Osteoblast (primary cell): ENCODE measurements at regions not wholly inside any gene's neighbourhood (a gene's known extent, or its start where the extent isn't known, plus 50 kb on each side); places are given as distances from the start of the nearest gene placed in this dataset.

ENCODE experiments used
- DNase-seq: peaks from one replicate; pipeline ENCODE4 v3.0.0; 2011; ENCODE audit warnings: low spot score, mixed read lengths; ENCODE audit not compliant: insufficient read length; ENCODE audit errors: missing footprints
- H2AFZ ChIP-seq: 2 replicates; pipeline ENCODE4 v1.6.0; 2011; ENCODE audit warnings: mild to moderate bottlenecking, low read length
- H3K27ac ChIP-seq: 2 replicates; pipeline ENCODE4 v1.5.1; 2011; ENCODE audit warnings: mild to moderate bottlenecking, low read depth, low read length, moderate library complexity
- H3K27me3 ChIP-seq: 2 replicates; pipeline ENCODE4 v1.6.0; 2012; ENCODE audit warnings: mild to moderate bottlenecking, control low read depth, inconsistent platforms, low read length, moderate library complexity; ENCODE audit not compliant: insufficient read depth
- H3K36me3 ChIP-seq: 2 replicates; pipeline ENCODE4 v1.5.1; 2011; ENCODE audit warnings: mild to moderate bottlenecking, low read length, control low read depth, moderate library complexity; ENCODE audit not compliant: insufficient read depth
- H3K4me1 ChIP-seq: 2 replicates; pipeline ENCODE4 v1.5.1; 2011; ENCODE audit warnings: mild to moderate bottlenecking, low read length, control low read depth, moderate library complexity; ENCODE audit not compliant: insufficient read depth
- H3K4me2 ChIP-seq: 2 replicates; pipeline ENCODE4 v1.6.0; 2011; ENCODE audit warnings: mild to moderate bottlenecking, low read length; ENCODE audit not compliant: insufficient read depth
- H3K4me3 ChIP-seq: fragments of 200-600 bp; sonication (generic); 3 replicates; pipeline ENCODE4 v1.5.1; 2012; ENCODE audit warnings: mild to moderate bottlenecking, low read length, inconsistent platforms; ENCODE audit not compliant: insufficient read depth
- H3K79me2 ChIP-seq: 2 replicates; pipeline ENCODE4 v1.6.0; 2012; ENCODE audit warnings: mild to moderate bottlenecking, low read length, control low read depth, inconsistent platforms; ENCODE audit not compliant: insufficient read depth
- H3K9me3 ChIP-seq: 2 replicates; pipeline ENCODE4 v1.5.1; 2011; ENCODE audit warnings: low read depth, low read length, control low read depth
- H4K20me1 ChIP-seq: 2 replicates; pipeline ENCODE4 v1.6.0; 2012; ENCODE audit warnings: mild to moderate bottlenecking, low read length, control low read depth; ENCODE audit not compliant: insufficient read depth
- TF ChIP-seq, protein P1 (sequence below): IDR thresholded peaks from 2 replicates; pipeline ENCODE4 v1.5.1; 2011; ENCODE audit warnings: mild to moderate bottlenecking, low read depth, low read length, moderate library complexity; ENCODE audit errors: extremely low read depth

DNA sequence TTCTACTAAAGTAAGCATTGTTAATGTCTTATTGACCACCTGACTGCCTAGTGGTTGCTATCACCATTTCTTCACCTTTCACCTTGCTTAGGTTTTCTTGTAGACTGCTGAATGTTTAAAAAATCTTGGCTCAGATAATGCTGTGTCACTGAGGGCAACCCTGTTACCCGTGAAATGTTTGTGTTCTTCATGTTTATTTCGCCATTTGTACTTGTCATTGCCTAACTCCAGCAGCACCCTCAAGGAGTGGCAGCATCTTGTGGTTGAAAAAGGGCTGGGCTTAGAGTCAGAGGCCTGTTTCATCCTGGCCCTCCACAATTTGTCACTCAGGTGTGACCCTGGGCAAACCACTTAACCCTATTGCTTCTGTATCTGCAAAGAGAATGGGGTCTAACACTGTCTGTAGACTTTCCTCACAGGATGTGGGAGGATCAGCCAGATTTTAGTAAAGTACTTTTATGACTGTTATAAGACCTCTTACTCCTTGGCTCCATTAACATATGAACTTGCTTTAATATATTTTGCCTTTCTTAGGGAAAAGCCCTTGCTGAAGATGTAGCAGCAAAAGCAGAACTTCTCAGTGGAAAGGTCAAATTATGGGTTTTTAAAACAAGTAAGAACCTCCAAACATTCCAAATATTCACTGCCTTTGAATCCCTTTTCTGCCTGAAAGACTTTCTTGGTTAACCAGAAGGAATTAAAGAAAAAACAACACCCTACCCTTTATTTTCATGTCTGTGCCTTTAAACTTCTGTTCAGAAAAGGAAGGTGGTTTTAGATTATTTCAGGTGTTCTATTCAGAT is 154.5 kb upstream of the C11orf87 start:
- H3K27ac ChIP-seq: no peak overlapping the region
- no peaks in the 10 kb centered on the region for H4K20me1 ChIP-seq
- no peaks in the 10 kb centered on the region for H3K4me1 ChIP-seq
- H3K79me2 ChIP-seq: no peaks in the 10 kb centered on the region
- no peak overlapping the region for H3K4me3 ChIP-seq
- no peaks in the 10 kb centered on the region for H3K9me3 ChIP-seq
- no peaks in the 10 kb centered on the region for H3K27me3 ChIP-seq
- H3K36me3 ChIP-seq: no peaks in the 10 kb centered on the region
- H2AFZ ChIP-seq: no peak overlapping the region
- no peak for DNase-seq
- H3K4me2 ChIP-seq: no peak overlapping the region
- TF ChIP-seq, protein P1, sequence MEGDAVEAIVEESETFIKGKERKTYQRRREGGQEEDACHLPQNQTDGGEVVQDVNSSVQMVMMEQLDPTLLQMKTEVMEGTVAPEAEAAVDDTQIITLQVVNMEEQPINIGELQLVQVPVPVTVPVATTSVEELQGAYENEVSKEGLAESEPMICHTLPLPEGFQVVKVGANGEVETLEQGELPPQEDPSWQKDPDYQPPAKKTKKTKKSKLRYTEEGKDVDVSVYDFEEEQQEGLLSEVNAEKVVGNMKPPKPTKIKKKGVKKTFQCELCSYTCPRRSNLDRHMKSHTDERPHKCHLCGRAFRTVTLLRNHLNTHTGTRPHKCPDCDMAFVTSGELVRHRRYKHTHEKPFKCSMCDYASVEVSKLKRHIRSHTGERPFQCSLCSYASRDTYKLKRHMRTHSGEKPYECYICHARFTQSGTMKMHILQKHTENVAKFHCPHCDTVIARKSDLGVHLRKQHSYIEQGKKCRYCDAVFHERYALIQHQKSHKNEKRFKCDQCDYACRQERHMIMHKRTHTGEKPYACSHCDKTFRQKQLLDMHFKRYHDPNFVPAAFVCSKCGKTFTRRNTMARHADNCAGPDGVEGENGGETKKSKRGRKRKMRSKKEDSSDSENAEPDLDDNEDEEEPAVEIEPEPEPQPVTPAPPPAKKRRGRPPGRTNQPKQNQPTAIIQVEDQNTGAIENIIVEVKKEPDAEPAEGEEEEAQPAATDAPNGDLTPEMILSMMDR: no peak

DNA sequence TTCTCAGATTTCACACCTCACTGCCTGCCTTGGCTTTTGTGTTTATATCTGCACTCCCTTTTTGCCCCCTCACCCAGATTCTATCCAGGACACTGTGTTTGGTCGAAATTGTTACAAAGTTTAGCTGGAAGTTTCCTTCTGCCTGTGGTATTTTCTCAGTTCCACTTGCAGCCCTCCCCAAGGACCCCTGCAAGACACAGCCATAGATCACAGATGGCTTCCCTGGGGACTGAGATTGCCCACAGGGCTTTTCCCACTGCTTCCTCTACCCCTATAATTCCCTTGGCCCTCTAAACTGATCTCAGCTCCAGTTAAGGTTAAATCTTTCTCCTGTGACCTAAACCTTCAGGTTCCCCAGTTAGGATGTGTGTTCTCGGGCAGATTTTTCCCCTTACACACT is 146.1 kb upstream of the C11orf87 start:
- TF ChIP-seq, protein P1: no peak
- no peak overlapping the region for H3K4me2 ChIP-seq
- H4K20me1 ChIP-seq: no peaks in the 10 kb centered on the region
- H3K79me2 ChIP-seq: no peaks in the 10 kb centered on the region
- H2AFZ ChIP-seq: no peak overlapping the region
- H3K4me3 ChIP-seq: no peak overlapping the region
- no peak overlapping the region for H3K27ac ChIP-seq
- H3K4me1 ChIP-seq: no peaks in the 10 kb centered on the region
- no peaks in the 10 kb centered on the region for H3K27me3 ChIP-seq
- DNase-seq: no peak
- H3K36me3 ChIP-seq: no peaks in the 10 kb centered on the region
- no peaks in the 10 kb centered on the region for H3K9me3 ChIP-seq

DNA sequence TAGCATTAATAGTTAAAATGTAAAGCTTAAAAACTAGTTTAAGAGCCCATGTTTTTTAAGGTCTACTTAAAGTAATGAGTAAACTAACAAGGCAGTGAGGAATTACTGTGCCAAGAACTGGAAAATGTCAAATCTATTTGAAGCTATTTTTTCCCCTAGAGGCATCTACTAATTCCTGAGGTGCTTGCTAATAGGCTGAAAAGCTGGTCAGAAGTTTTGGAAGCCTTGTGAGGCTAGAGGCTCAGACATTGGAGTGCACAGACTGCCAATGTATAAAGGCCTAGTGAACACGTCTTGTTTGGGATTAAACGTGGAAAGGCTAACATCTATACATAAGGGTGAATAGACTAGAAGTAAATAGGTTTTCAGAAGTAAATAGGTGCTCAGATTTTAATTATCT is 136.5 kb upstream of the C11orf87 start:
- no peak for DNase-seq
- no peak overlapping the region for H3K27ac ChIP-seq
- H3K36me3 ChIP-seq: no peaks in the 10 kb centered on the region
- no peaks in the 10 kb centered on the region for H4K20me1 ChIP-seq
- no peaks in the 10 kb centered on the region for H3K79me2 ChIP-seq
- no peak overlapping the region for H3K4me3 ChIP-seq
- peaks cover 2% of the 10 kb centered on the region for H3K9me3 ChIP-seq
- TF ChIP-seq, protein P1: no peak
- no peaks in the 10 kb centered on the region for H3K27me3 ChIP-seq
- no peak overlapping the region for H2AFZ ChIP-seq
- no peaks in the 10 kb centered on the region for H3K4me1 ChIP-seq
- no peak overlapping the region for H3K4me2 ChIP-seq

DNA sequence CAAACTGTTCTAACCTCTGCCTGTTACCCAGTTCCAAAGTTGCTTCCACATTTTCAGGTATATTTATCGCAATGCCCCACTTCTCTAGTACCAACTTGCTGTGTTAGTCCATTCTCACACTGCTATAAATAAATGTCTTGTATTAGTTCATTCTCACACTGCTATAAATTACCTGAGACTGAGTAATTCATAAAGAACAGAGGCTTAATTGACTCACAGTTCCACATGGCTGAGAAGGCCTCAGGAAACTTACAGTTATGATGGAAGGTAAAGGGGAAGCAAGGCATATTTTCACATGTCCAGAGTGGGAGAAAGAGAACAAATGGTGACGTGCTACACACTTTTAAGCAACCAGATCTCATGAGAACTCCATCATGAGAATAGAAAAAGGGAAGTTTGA is 130.4 kb upstream of the C11orf87 start:
- Histone ChIP-seq H3K27me3 (no peaks in the 10 kb centered on the region), H3K79me2 (no peaks in the 10 kb centered on the region), H3K36me3 (no peaks in the 10 kb centered on the region), H3K9me3 (no peaks in the 10 kb centered on the region), H3K4me3 (no peak overlapping the region), H2AFZ (no peak overlapping the region), H3K4me1 (no peaks in the 10 kb centered on the region), H3K4me2 (no peak overlapping the region), H4K20me1 (no peaks in the 10 kb centered on the region), H3K27ac (no peak overlapping the region)
- TF ChIP-seq, protein P1: no peak
- DNase-seq: no peak
